ENCODE measurements at regions not wholly inside any gene's neighbourhood (a gene's known extent, or its start where the extent isn't known, plus 50 kb on each side); places are given as distances from the start of the nearest gene placed in this dataset.

GRCh38 chr14:96961895-96962294 is 164.7 kb downstream of the VRK1 start (continued):
- no peak for TF ChIP-seq HMGA2 (CRISPR knock-in tag; IDR thresholded peaks at IDR 0.05)

- CTCF ChIA-PET, result interaction anchor here (0.5 kb wide), 1 partner anchor 358 kb away, joined by 3 read pairs; no protein-coding TSS in a partner anchor
- DNase-seq (ENCODE audit: low spot score) (no peak), ATAC-seq (no peak)
- Mint-ChIP-seq H3K4me1 (peaks cover 22% of the 10 kb centered on the region), H3K4me3 (no peak overlapping the region), H3K36me3 (peaks cover 20% of the 10 kb centered on the region), H3K27me3 (ENCODE audit: low read depth) (no peaks in the 10 kb centered on the region), H3K27ac (no peak overlapping the region), H3K9me3 (peaks cover 24% of the 10 kb centered on the region)
- POLR2A ChIA-PET, result no interaction called here
- TF ChIP-seq, protein P1, sequence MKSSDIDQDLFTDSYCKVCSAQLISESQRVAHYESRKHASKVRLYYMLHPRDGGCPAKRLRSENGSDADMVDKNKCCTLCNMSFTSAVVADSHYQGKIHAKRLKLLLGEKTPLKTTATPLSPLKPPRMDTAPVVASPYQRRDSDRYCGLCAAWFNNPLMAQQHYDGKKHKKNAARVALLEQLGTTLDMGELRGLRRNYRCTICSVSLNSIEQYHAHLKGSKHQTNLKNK (CRISPR knock-in tag; IDR thresholded peaks at IDR 0.05), result no peak
- TF ChIP-seq TEAD4 (CRISPR knock-in tag; IDR thresholded peaks at IDR 0.05) (no peak), TEAD1 (CRISPR knock-in tag; IDR thresholded peaks at IDR 0.05) (no peak), RELA (CRISPR knock-in tag; IDR thresholded peaks at IDR 0.05; ENCODE audit: borderline replicate concordance) (no peak), KAT7 (CRISPR knock-in tag; IDR thresholded peaks at IDR 0.05; ENCODE audit: borderline replicate concordance) (no peak), AFF4 (CRISPR knock-in tag; IDR thresholded peaks at IDR 0.05; ENCODE audit: borderline replicate concordance) (no peak), NFATC4 (CRISPR knock-in tag; IDR thresholded peaks at IDR 0.05) (no peak), E2F1 (CRISPR knock-in tag; IDR thresholded peaks at IDR 0.05) (no peak), ATF1 (CRISPR knock-in tag; IDR thresholded peaks at IDR 0.05) (no peak), MYBL2 (CRISPR knock-in tag; IDR thresholded peaks at IDR 0.05) (no peak), CBFB (CRISPR knock-in tag; IDR thresholded peaks at IDR 0.05; ENCODE audit: low read depth) (no peak)
- TF ChIP-seq, protein P2, sequence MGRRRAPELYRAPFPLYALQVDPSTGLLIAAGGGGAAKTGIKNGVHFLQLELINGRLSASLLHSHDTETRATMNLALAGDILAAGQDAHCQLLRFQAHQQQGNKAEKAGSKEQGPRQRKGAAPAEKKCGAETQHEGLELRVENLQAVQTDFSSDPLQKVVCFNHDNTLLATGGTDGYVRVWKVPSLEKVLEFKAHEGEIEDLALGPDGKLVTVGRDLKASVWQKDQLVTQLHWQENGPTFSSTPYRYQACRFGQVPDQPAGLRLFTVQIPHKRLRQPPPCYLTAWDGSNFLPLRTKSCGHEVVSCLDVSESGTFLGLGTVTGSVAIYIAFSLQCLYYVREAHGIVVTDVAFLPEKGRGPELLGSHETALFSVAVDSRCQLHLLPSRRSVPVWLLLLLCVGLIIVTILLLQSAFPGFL (CRISPR knock-in tag; IDR thresholded peaks at IDR 0.05; ENCODE audit: borderline replicate concordance), result no peak
- TF ChIP-seq, protein P3, sequence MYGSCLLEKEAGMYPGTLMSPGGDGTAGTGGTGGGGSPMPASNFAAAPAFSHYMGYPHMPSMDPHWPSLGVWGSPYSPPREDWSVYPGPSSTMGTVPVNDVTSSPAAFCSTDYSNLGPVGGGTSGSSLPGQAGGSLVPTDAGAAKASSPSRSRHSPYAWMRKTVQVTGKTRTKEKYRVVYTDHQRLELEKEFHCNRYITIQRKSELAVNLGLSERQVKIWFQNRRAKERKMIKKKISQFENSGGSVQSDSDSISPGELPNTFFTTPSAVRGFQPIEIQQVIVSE (CRISPR knock-in tag; IDR thresholded peaks at IDR 0.05; ENCODE audit: borderline replicate concordance), result no peak
Measured at GRCh38 chr14:96962337-96962736, 165.2 kb downstream of the VRK1 start.

DNA sequence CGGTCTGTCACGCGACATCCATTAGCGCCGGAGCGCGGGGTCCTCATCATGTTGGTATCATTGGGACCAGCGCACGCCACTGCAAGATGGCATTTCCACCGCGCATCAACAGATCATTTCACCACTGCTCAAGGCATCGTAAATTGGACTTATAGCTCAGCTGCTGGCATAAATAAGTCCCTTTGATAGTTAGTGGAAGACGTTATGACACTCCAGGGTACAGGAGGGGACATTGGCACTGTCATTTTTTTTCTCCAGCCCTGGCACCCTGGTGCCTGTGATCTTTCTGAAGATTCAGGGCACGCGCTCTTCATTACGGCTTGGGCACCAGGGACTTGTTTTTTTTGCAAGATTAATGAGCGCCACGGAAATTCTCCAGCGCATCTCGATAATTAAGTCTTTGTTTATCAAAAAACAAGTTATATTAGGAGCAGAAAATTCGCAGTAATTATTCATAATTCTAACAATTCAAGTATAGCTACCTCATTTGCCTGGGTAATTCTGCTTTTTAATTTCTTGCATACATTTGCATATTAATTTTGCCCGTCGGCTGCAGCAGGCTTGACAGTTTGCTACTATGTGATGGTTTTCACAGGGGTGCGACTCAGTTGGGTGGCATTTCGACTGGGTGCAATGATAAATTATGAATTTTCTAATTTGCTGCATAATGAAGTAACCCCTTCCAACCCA is 167.7 kb downstream of the VRK1 start:
- no peak overlapping the region for H3K4me3 Mint-ChIP-seq
- H3K9me3 Mint-ChIP-seq, result peaks cover 30% of the 10 kb centered on the region
- ATAC-seq, result no peak
- H3K27me3 Mint-ChIP-seq (ENCODE audit: low read depth), result no peaks in the 10 kb centered on the region
- H3K36me3 Mint-ChIP-seq, result peaks cover 27% of the 10 kb centered on the region
- DNase-seq (ENCODE audit: low spot score), result no peak
- no peak overlapping the region for H3K27ac Mint-ChIP-seq
- CTCF ChIA-PET, result no interaction called here
- POLR2A ChIA-PET, result no interaction called here
- peaks cover 22% of the 10 kb centered on the region for H3K4me1 Mint-ChIP-seq
- TF ChIP-seq JUN (CRISPR knock-in tag; IDR thresholded peaks at IDR 0.05), result no peak
- TF ChIP-seq, protein P2 (CRISPR knock-in tag; IDR thresholded peaks at IDR 0.05; ENCODE audit: borderline replicate concordance), result no peak
- no peak for TF ChIP-seq RELA (CRISPR knock-in tag; IDR thresholded peaks at IDR 0.05; ENCODE audit: borderline replicate concordance)
- TF ChIP-seq, protein P4, sequence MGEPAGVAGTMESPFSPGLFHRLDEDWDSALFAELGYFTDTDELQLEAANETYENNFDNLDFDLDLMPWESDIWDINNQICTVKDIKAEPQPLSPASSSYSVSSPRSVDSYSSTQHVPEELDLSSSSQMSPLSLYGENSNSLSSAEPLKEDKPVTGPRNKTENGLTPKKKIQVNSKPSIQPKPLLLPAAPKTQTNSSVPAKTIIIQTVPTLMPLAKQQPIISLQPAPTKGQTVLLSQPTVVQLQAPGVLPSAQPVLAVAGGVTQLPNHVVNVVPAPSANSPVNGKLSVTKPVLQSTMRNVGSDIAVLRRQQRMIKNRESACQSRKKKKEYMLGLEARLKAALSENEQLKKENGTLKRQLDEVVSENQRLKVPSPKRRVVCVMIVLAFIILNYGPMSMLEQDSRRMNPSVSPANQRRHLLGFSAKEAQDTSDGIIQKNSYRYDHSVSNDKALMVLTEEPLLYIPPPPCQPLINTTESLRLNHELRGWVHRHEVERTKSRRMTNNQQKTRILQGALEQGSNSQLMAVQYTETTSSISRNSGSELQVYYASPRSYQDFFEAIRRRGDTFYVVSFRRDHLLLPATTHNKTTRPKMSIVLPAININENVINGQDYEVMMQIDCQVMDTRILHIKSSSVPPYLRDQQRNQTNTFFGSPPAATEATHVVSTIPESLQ (CRISPR knock-in tag; IDR thresholded peaks at IDR 0.05), result no peak
- TF ChIP-seq KAT7 (CRISPR knock-in tag; IDR thresholded peaks at IDR 0.05; ENCODE audit: borderline replicate concordance), result no peak
- TF ChIP-seq USF2 (CRISPR knock-in tag; IDR thresholded peaks at IDR 0.05), result no peak
- TF ChIP-seq ATF3 (CRISPR knock-in tag; conservative IDR thresholded peaks at IDR 0.05), result no peak
- TF ChIP-seq, protein P5, sequence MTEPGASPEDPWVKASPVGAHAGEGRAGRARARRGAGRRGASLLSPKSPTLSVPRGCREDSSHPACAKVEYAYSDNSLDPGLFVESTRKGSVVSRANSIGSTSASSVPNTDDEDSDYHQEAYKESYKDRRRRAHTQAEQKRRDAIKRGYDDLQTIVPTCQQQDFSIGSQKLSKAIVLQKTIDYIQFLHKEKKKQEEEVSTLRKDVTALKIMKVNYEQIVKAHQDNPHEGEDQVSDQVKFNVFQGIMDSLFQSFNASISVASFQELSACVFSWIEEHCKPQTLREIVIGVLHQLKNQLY (CRISPR knock-in tag; IDR thresholded peaks at IDR 0.05), result no peak

Measured in WTC11 (cell line).